GM21390 (cell line): ENCODE measurements at regions not wholly inside any gene's neighbourhood (a gene's known extent, or its start where the extent isn't known, plus 50 kb on each side); places are given as distances from the start of the nearest gene placed in this dataset.
"Not testable (repeated sequence)": the region's sequence is repeated elsewhere in the genome, so short reads cannot be mapped to it uniquely, and the experiment has no call there.

Source experiments
- ATAC-seq: cut with Tn5 transposase; IDR thresholded peaks from one replicate; pipeline ENCODE4 v1.9.1; 2021; ENCODE audit not compliant: unreplicated experiment

DNA sequence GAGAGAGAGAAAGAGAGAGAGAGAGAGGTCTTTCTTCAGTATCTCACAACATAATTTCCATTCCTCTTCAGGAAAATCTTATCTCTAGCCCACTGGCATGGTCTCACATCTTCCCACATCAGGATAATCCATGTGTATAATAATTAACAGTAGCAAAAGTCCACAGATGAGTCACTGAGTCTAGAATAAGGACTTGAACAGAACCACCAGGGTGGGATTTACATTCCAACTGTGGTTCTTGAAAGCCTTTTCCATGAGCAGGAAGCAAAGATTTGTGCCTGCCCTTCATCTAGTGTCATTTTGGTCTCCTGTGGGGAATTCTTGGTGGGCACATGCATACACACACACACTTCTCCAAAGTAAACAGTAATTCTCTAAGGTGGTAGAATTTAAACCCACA lies 107.1 kb upstream of the TCF4 start:
- ATAC-seq: no peak

DNA sequence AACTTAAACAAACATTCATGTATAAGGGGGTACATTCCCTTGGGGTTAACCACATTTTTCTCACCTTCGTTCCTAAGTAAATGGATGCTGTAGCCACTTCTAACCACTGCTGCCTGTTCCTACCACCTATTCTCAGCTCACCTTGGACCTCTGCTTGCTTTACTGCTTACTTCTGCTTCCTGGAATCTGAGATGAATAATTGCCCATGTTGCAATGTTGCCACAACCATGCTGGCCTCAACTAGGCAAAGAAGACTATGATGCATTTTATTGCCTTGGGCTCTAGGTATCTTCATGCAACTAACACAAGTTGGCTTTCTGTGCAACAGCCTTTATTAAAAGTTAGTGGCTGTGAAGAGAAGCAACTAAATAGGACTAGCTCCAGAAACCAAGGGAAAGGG lies 106.3 kb upstream of the TCF4 start:
- no peak for ATAC-seq

DNA sequence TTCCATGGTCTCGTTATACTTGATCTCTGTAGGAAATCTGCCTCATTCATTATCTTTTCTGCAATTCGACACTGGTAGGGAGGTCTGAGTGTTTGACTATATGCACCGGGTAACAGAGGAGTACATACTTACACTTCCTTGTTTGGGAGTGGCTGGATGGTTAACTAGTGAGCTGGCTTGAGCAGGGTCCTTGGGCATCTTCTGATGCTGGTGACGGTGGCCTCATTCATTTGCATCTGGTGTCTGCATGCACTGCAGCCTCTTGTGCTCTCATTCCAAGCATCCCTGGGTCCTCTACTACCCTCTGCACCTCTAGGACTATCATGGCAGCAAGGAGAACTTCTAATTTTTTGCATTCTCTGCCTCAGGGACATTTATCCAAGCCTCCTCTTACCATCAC lies 100.0 kb upstream of the TCF4 start:
- no peak for ATAC-seq

DNA sequence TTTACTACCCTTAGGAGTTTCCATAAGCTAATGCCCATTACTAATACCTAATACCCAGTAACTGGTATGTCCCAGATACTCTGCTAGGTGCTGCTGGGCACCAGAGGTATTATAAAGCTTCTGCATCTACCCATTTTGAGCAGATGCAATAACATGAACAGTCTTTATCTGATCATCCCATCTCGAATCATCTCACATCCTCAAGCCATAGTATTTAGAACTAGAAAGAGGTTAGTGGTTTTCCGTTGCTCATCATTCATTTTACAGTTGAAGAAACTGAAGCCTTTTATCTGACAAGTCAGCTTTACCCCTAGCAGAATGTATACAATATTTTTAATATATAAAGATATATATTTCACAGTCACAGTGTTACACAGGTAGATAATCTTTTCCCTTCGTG lies 99.1 kb upstream of the TCF4 start:
- ATAC-seq: no peak

DNA sequence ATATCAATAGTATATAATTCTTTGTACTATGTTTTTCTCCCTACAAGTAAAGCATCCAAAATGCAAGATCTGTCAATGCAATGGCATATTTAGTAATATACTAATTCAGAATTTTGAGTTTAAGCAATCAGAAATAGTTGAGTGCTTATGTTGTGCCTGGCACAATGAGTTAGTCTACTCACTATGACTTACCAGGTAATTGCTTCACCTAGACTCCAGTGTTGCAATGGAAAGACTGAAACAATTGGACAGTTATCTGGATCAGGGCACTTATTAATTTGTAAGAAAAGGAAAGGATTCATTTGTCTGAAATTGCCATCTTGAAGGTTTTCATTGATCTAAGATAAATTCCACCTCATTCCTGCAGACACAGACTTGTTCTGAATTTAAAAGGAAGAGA lies 97.6 kb upstream of the TCF4 start:
- ATAC-seq: no peak

DNA sequence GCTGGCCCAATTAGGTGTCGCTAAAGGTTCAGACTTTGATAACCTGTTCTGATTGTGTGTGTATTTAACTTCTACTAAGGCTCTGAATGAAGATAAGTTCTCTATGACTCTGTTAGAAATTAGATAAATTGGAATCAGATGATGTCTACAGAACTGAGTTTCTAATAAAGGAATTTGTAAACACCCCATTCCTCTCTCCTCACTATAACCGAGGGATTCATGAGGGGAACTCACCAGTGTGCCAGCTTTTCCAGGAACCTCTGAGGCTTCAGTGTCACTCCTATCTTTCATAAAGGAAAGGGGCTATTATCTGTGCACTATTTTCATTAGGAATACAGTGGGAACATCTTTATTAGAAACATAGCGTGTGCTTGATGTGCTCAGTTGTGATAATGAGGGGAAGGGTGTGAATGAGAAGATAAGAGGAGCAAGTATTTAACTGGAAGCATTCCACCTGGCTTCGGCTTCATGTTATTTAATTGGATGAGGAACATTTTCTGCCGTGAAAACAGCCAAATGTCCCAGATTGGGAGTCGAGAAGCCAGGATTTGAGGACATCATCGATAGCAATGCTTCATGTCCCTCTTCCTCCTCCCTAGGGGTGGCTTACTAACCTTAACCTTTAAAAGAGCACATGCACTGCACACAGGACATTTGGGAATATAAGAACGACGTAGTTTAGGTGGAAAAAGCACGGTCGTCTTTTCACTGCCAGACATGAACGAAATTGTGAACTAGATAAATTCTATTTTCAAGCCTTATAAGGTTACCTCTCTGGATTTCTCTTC lies 84.8 kb upstream of the TCF4 start:
- ATAC-seq: no peak

DNA sequence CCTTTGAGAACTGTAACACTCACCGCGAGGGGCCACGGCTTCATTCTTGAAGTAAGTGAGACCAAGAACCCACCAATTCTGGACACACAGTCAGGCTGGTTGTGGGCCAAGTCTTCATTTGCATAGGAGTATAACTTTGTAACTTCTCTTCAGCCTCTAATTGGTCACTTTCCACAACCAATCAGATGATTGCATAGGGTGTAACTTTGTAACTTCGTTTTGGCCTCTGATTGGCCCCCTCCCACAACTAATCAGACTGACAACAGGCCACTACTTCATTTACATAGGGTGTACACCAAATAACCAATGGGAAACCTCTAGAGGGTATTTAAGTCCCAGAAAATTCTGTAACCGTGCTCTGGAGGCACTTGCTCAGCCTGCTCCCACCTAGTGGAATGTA lies 77.5 kb upstream of the TCF4 start:
- no peak for ATAC-seq

DNA sequence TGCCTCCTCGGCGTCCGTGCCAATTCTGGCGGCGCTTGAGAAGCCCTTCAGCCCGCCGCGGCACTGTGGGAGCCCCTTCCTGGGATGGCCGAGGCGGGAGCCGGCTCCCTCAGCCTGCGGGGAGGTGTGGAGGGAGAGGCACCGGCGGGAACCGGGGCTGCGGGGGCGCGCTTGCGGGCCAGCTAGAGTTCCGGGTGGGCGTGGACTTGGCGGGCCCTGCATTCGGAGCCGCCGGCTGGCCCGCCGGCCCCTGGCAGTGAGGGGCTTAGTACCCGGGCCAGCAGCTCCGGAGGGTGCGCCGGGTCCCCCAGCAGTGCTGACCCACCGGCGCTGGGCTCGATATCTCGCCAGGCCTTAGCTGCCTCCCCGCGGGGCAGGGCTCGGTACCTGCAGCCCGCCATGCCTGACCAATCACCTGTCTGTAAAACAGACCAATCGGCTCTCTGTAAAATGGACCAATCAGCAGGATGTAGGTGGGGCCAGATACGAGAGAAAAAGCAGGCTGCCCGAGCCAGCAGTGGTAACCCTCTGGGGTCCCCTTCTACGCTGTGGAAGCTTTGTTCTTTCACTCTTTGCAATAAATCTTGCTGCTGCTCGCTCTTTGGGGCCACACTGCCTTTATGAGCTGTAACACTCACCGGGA lies 76.9 kb upstream of the TCF4 start:
- not testable (repeated sequence) for ATAC-seq

DNA sequence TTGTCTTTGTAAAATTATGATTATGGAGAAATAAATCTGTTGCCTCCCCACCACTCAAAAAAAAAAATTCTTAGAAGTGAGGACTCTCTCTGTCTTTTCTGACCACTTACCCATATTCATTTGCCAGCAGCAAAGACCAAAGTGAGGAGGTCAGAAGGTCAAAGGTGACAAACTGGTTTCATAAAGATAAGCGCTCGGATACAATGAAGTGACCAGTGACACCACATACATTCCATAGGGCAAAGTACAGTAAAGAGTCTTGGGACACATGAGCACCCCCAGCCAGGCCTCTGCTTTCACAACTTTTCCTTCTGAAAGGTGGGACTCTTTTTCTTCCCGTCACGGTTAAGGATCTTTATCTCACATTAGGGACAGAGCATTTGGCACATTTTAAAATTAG lies 75.9 kb upstream of the TCF4 start:
- ATAC-seq: no peak

DNA sequence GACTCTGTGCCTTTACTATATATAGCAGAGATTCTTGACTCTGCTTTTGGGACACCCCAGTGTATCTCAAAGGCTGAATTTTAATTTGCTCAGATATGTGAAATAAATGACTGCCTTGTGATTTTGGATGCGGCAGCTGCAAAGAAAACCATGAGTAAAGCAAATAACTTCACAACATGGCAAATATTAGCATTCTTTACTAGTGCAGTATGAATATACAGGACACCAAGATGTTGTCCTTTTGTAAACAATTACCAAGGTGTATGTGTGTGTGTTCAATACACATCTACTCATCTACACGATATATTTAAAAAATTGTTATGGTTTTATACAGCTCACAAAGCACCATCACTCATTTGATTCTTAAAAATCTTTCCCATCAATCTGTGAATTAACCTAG lies 70.6 kb upstream of the TCF4 start:
- ATAC-seq: no peak

DNA sequence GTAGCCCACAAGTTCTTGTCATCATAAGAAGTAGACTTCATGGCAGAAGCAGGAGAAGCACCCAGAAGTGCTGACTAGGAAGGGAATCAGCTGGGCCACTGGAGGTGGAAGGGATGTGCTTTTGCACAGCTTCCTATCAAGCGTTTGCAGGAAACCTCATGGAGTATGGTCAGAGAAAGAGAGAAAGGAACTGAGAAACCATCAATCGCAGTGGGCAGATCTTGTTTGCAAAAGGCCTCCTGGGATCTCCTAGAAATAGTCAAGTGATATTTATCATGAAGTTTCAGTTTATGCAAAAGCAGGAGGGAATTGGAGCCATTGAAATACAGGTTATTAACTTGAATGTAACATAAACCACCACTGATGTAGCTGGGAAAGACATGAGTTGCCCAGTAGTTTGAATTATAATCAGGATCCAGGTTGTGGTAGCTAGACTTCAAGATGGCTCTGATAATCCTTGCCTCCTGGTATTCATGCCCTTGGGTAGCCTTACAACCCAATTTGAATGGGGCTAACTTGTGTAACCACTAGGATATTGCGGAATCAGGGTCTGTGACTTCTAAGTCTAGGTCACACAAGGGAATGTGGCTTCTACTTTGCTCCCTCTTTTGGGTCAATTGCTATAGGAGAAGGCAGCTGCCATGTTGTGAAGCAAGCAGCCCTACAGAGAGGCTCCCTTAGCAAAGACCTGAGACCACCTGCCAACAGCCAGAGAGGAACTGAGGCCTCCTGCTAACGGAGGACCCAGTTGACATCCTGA lies 69.8 kb upstream of the TCF4 start:
- no peak for ATAC-seq

DNA sequence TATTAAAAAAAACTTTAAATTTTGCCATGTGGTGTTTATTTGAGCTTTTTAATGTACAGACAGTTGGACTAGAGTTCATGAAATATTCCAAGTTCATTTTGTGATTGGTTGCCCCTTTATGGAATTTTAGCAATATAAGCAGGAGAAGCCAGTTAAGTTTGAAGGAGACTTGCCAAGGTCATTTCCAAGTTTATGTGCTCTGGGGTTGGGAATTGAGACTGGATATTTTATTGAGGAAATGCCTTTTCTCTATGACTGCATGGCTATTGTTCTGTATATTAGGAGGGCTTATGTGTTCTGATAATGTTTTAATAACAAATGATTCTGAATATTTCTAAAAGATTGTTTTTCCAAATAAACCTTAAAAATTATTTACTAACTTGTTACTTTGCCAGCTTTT lies 67.0 kb upstream of the TCF4 start:
- ATAC-seq: no peak

DNA sequence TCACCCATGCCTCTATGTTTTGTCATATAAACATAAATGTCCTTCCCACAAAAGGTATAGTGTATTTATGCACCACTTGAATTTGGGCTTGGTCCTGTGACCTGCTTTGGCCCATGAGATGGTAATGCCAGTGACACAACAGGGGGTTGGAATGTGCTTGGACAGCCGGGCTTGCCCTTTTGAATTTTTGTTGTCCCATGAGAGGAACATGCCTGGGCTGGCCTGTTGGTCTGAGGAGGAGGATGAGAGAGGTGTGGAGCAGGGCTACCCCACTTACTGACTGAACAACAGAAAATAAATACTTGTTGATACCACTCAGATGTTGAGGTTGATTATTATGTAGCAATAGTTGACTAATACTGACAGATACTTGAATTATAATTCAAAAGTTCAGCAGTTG lies 63.2 kb upstream of the TCF4 start:
- no peak for ATAC-seq

DNA sequence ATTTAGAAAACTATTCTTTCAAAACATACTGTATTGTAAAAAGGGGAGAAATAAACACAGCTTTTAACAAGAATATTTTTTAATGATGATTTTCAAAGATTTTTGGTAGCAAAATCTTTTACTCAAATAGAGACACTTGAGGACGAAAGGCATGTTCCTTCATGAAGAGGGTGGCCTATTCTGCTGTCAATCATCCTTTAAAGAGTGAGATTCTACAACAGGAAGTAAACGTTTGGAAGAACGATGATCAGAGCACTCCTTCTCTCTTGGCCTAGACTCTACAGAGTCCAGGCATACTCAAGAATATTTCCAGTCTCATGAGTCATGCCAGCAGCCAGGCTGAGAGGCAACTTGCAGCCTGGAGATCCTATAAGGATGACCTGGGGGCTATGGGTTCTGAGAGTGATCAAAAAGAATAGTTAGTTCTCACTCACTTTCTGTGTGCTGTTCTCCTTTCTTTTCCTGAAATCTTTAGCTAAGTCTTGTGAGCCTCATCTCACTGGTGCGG lies 62.4 kb upstream of the TCF4 start:
- no peak for ATAC-seq

DNA sequence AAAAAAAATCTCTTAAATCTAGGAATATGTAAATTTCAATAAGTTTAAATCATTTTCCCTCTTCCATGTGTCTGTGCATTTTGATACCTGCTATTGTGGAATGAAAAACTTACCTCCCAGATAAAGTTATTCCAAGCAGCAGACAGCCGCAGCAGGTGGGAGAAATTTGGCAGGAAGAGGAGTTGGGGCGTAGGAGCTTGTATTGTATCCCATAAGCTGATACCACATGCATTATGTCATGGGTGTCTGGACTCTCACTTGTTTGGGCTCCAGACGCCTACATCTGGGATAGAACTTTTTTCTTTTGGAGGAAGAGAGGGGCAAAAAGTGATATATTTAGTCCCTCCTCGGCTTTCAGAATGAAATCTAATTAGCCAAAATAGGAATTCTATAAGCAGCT lies 59.3 kb upstream of the TCF4 start:
- no peak for ATAC-seq

DNA sequence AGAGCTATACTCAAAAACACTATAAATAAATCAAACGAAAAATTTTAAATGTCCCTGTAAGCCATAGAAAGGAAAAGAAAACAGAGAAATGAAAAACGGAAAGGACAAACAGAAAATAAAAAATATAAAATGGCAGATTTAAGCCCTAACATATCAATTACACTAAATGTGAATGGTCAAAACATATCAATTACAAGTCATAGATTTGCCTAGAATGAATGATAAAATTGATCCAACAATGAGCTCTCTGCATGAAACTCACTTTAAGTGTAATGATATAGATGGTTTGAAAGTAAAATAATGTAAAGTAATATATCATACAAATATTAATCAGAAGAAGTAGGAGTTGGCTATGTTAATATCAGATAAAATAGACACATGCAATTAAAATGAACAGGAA lies 54.2 kb upstream of the TCF4 start:
- ATAC-seq: no peak

DNA sequence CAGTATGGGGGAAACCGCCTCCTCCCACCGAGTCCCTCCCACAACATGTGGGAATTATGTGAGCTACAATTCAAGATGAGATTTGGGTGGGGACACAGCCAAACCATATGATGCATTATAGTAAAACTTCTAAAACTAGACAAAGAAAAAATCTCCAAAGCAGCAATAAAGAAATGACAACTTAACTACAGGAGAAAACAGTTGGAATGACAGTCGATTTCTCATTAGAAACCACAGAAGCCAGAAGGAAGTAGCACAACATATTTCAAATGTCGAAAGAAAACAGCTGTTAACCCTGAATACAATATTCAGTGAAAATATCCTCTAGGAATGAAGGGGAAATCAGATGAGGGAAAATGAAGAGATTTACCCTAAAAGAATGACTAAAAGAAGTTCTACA lies 53.5 kb upstream of the TCF4 start:
- ATAC-seq: no peak
